HepG2 (cell line): ENCODE measurements at regions not wholly inside any gene's neighbourhood (a gene's known extent, or its start where the extent isn't known, plus 50 kb on each side); places are given as distances from the start of the nearest gene placed in this dataset.

Source experiments
- CHD4 ChIP-seq: fragments of 200-600 bp; sonication (generic); IDR thresholded peaks from 2 replicates; pipeline ENCODE4 v1.7.0; 2017; ENCODE audit warnings: mild to moderate bottlenecking, low read length, borderline replicate concordance
- ELF4 ChIP-seq: sonication (generic); formaldehyde crosslinking; IDR thresholded peaks from 2 replicates; pipeline ENCODE4 v1.5.0; 2020; ENCODE audit warnings: missing genetic modification reagents, mild to moderate bottlenecking, moderate library complexity, borderline replicate concordance
- EP300 ChIP-seq, 3 experiments: sonication (generic) in 1 of 3; formaldehyde crosslinking in 1 of 3; IDR thresholded peaks; 2 replicates each; pipeline versions ENCODE4 v1.5.1 to v1.6.1; 2011 to 2020; ENCODE audit warnings: low read depth in 2 of 3, low read length in 2 of 3, borderline replicate concordance in 1 of 3, improper control_type of control experiment in 1 of 3, mild to moderate bottlenecking in 1 of 3, missing genetic modification reagents in 1 of 3, moderate library complexity in 1 of 3
- MAZ ChIP-seq, 2 experiments: sonication (generic) in 1 of 2; formaldehyde crosslinking in 1 of 2; IDR thresholded peaks; 2 replicates each; pipeline versions ENCODE4 v1.5.0 to v1.6.1; 2012 to 2020; ENCODE audit warnings: low read depth in 2 of 2, mild to moderate bottlenecking in 2 of 2, borderline replicate concordance in 1 of 2, improper control_type of control experiment in 1 of 2, low read length in 1 of 2, missing genetic modification reagents in 1 of 2, moderate library complexity in 1 of 2
- MEF2D ChIP-seq: sonication (generic); formaldehyde crosslinking; IDR thresholded peaks from 2 replicates; pipeline ENCODE4 v1.5.1; 2020; ENCODE audit warnings: mild to moderate bottlenecking, missing genetic modification reagents
- REPIN1 ChIP-seq: sonication (generic); formaldehyde crosslinking; IDR thresholded peaks from 2 replicates; pipeline ENCODE4 v1.8.0; 2022; ENCODE audit warnings: missing genetic modification reagents, low read depth, mild to moderate bottlenecking, borderline replicate concordance
- ZZZ3 ChIP-seq: sonication (generic); formaldehyde crosslinking; IDR thresholded peaks from 2 replicates; pipeline ENCODE4 v1.4.0; 2020; ENCODE audit warnings: missing genetic modification reagents, mild to moderate bottlenecking, borderline replicate concordance
- TF ChIP-seq, protein P1 (sequence below): sonication (generic); formaldehyde crosslinking; IDR thresholded peaks from 2 replicates; pipeline ENCODE4 v1.5.0; 2020; ENCODE audit warnings: mild to moderate bottlenecking, missing genetic modification reagents, moderate library complexity
- TF ChIP-seq, protein P2 (sequence below): IDR thresholded peaks from 2 replicates; pipeline ENCODE4 v1.6.1; 2016
- TF ChIP-seq, protein P3 (sequence below), 2 experiments: sonication (generic) in 1 of 2; formaldehyde crosslinking in 1 of 2; IDR thresholded peaks; 2 replicates each; pipeline versions ENCODE4 v1.5.1 to v1.6.1; 2011 to 2020; ENCODE audit warnings: borderline replicate concordance in 1 of 2, low read depth in 1 of 2, low read length in 1 of 2, mild to moderate bottlenecking in 1 of 2, missing genetic modification reagents in 1 of 2, moderate library complexity in 1 of 2
- TF ChIP-seq, protein P4 (sequence below): sonication (generic); formaldehyde crosslinking; IDR thresholded peaks from 2 replicates; pipeline ENCODE4 v1.5.0; 2020; ENCODE audit warnings: mild to moderate bottlenecking, missing genetic modification reagents
- TF ChIP-seq, protein P5 (sequence below): sonication (generic); formaldehyde crosslinking; IDR thresholded peaks from 2 replicates; pipeline ENCODE4 v1.4.0; 2020; ENCODE audit warnings: missing genetic modification reagents

DNA sequence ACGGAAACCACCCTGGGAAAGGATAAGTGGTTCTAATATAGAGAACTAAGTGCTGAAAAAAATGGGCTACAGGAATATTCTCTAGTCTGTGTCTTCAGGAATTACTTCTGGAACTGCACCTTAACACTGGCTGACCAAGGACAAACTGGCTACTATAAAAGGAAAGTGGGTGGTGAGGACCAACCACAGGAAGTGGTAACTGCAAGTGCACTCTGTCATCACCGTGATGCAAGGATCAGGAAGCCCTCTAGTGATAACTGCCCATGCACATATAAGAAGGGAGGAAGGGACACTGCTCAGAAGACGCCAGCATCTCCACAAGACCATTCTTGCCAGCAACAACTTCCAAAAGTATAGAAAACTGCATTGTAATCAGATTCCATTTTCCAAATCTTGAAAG lies 424.4 kb upstream of the RGPD4 start:
- TF ChIP-seq, protein P1, sequence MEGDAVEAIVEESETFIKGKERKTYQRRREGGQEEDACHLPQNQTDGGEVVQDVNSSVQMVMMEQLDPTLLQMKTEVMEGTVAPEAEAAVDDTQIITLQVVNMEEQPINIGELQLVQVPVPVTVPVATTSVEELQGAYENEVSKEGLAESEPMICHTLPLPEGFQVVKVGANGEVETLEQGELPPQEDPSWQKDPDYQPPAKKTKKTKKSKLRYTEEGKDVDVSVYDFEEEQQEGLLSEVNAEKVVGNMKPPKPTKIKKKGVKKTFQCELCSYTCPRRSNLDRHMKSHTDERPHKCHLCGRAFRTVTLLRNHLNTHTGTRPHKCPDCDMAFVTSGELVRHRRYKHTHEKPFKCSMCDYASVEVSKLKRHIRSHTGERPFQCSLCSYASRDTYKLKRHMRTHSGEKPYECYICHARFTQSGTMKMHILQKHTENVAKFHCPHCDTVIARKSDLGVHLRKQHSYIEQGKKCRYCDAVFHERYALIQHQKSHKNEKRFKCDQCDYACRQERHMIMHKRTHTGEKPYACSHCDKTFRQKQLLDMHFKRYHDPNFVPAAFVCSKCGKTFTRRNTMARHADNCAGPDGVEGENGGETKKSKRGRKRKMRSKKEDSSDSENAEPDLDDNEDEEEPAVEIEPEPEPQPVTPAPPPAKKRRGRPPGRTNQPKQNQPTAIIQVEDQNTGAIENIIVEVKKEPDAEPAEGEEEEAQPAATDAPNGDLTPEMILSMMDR (CRISPR knock-in tag), result no peak
- TF ChIP-seq MEF2D, result no peak
- no peak for TF ChIP-seq ZZZ3 (CRISPR knock-in tag)
- TF ChIP-seq, protein P2, sequence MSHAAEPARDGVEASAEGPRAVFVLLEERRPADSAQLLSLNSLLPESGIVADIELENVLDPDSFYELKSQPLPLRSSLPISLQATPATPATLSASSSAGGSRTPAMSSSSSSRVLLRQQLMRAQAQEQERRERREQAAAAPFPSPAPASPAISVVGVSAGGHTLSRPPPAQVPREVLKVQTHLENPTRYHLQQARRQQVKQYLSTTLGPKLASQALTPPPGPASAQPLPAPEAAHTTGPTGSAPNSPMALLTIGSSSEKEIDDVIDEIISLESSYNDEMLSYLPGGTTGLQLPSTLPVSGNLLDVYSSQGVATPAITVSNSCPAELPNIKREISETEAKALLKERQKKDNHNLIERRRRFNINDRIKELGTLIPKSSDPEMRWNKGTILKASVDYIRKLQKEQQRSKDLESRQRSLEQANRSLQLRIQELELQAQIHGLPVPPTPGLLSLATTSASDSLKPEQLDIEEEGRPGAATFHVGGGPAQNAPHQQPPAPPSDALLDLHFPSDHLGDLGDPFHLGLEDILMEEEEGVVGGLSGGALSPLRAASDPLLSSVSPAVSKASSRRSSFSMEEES (CRISPR knock-in tag), result no peak
- TF ChIP-seq EP300 (IDR thresholded peaks at IDR 0.05; ENCODE audit: low read depth in 2 of 2, low read length in 2 of 2), result no peak
- no peak for TF ChIP-seq EP300 (CRISPR knock-in tag; IDR thresholded peaks at IDR 0.05; ENCODE audit: borderline replicate concordance)
- TF ChIP-seq MAZ (IDR thresholded peaks at IDR 0.05; ENCODE audit: borderline replicate concordance, low read depth, low read length), result no peak
- no peak for TF ChIP-seq MAZ (CRISPR knock-in tag; IDR thresholded peaks at IDR 0.05; ENCODE audit: low read depth)
- TF ChIP-seq REPIN1, result no peak
- no peak for TF ChIP-seq CHD4
- TF ChIP-seq, protein P3, sequence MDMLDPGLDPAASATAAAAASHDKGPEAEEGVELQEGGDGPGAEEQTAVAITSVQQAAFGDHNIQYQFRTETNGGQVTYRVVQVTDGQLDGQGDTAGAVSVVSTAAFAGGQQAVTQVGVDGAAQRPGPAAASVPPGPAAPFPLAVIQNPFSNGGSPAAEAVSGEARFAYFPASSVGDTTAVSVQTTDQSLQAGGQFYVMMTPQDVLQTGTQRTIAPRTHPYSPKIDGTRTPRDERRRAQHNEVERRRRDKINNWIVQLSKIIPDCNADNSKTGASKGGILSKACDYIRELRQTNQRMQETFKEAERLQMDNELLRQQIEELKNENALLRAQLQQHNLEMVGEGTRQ (IDR thresholded peaks at IDR 0.05; ENCODE audit: low read depth, low read length), result no peak
- TF ChIP-seq, protein P3 (CRISPR knock-in tag; IDR thresholded peaks at IDR 0.05; ENCODE audit: borderline replicate concordance), result no peak
- TF ChIP-seq ELF4 (CRISPR knock-in tag), result no peak
- TF ChIP-seq, protein P4, sequence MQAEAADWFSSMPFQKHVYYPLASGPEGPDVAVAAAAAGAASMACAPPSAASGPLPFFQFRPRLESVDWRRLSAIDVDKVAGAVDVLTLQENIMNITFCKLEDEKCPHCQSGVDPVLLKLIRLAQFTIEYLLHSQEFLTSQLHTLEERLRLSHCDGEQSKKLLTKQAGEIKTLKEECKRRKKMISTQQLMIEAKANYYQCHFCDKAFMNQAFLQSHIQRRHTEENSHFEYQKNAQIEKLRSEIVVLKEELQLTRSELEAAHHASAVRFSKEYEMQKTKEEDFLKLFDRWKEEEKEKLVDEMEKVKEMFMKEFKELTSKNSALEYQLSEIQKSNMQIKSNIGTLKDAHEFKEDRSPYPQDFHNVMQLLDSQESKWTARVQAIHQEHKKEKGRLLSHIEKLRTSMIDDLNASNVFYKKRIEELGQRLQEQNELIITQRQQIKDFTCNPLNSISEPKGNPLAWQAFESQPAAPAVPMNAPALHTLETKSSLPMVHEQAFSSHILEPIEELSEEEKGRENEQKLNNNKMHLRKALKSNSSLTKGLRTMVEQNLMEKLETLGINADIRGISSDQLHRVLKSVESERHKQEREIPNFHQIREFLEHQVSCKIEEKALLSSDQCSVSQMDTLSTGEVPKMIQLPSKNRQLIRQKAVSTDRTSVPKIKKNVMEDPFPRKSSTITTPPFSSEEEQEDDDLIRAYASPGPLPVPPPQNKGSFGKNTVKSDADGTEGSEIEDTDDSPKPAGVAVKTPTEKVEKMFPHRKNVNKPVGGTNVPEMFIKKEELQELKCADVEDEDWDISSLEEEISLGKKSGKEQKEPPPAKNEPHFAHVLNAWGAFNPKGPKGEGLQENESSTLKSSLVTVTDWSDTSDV (CRISPR knock-in tag), result no peak
- TF ChIP-seq, protein P5, sequence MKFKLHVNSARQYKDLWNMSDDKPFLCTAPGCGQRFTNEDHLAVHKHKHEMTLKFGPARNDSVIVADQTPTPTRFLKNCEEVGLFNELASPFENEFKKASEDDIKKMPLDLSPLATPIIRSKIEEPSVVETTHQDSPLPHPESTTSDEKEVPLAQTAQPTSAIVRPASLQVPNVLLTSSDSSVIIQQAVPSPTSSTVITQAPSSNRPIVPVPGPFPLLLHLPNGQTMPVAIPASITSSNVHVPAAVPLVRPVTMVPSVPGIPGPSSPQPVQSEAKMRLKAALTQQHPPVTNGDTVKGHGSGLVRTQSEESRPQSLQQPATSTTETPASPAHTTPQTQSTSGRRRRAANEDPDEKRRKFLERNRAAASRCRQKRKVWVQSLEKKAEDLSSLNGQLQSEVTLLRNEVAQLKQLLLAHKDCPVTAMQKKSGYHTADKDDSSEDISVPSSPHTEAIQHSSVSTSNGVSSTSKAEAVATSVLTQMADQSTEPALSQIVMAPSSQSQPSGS (CRISPR knock-in tag), result no peak
